Erythroblast (primary cell): ENCODE measurements at regions not wholly inside any gene's neighbourhood (a gene's known extent, or its start where the extent isn't known, plus 50 kb on each side); places are given as distances from the start of the nearest gene placed in this dataset.

Experiments used
- DNase-seq, 2 experiments: peaks; one replicate each; lab custom pipeline; 2025; lab: John Stamatoyannopoulos, UW
- GATA1 ChIP-seq: IDR thresholded peaks from 2 replicates; pipeline ENCODE4 v1.6.1; 2011; ENCODE audit warnings: low read depth, mild to moderate bottlenecking, control low read depth, low read length, moderate library complexity
- POLR2A ChIP-seq: IDR thresholded peaks from 2 replicates; pipeline ENCODE4 v1.6.1; 2011; ENCODE audit warnings: mild to moderate bottlenecking, low read length

DNA sequence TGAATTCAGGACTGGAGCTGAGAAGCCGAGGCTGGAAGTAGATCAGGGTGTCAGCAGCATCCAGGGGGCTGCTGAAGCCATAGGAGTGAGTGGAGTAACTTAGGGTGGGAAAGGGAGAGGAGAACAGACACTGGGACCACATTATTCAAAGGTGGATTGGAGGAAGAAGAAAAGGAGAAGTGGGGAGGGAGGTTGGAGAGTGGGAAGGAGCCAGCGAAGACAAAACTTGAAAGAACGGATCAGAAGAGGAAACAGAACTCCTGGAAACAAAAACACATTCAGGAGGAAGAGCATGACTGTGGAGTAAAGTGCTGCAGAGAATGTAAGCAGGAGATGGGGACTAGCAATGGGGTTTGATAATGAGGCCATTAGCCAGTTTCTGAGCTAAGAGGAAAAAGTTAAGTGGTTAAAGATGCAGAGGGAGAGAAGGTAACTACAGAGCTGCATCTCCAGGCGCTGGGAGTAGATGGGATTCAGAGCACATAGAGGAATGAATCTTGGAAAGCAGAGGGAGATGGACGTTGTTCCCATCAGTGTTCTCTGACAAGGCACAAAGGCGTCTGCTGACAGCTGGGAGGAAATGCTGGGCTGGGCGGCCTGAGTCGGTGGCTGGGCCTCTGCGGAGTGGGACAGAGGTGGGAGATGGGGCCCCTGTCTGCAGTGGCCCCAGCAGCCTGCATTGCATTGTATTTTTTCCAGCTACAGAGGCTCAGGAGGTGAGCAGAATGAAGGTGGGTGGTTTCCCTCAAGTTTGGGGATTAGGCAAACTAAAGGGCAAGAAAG, 63.1 kb upstream of the LEP start:
- TF ChIP-seq POLR2A (no peak), GATA1 (no peak)

GRCh38 chr7:128178611-128179010, 62.5 kb upstream of the LEP start:
- no peak for TF ChIP-seq GATA1
- TF ChIP-seq POLR2A = no peak
- DNase-seq = no peak

More for the DNA sequence above, 63.1 kb upstream of the LEP start:
- DNase-seq = no peak

GRCh38 chr7:128188396-128189230, 52.5 kb upstream of the LEP start:
- no peak for TF ChIP-seq POLR2A
- DNase-seq = no peak

- no peak for DNase-seq
- TF ChIP-seq POLR2A (no peak), GATA1 (no peak)
Measured at GRCh38 chr7:128189231-128189930, 51.7 kb upstream of the LEP start.

DNA sequence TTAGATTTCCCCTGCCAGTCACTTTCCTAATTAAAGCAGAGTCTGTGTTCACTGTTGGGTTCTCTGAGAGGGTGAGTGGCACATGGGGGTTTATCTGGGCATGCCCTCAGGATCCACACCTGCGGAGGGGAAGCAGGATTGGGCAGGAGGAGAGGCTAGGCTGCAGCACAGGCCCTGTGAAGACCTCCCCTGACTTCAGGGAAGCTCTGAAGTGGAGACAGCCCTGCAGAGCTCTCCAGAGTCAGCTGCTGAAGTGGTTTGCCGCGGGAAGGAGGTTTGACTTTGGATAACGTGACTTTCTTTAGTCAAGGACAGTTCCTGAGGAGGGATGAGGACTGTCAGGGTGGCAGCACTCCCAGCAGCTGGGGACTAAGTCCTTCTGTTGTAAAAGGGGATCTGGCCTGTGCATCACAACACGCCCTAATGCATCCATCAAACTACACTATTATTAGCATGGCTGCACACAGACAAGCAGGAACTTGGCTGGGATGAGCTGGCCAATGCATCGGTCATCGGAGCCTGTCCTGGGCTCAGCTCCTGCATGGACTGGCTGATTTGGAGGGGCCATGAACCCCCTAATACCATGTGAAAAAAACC, 50.9 kb upstream of the LEP start:
- TF ChIP-seq POLR2A = no peak
- no peak for TF ChIP-seq GATA1
- no peak for DNase-seq

- DNase-seq = no peak
- TF ChIP-seq GATA1 = no peak
- no peak for TF ChIP-seq POLR2A
Measured at GRCh38 chr7:128191136-128191844, 49.8 kb upstream of the LEP start.
